ENCODE measurements at regions not wholly inside any gene's neighbourhood (a gene's known extent, or its start where the extent isn't known, plus 50 kb on each side); places are given as distances from the start of the nearest gene placed in this dataset.
"Not testable (repeated sequence)": the region's sequence is repeated elsewhere in the genome, so short reads cannot be mapped to it uniquely, and the experiment has no call there.

- no peak for DNase-seq (ENCODE audit: low read depth in 2 of 2)
These were observed 67.2 kb downstream of the BUB3 start for GRCh38 chr10:123221418-123221817.

GRCh38 chr10:123222832-123223231, 68.6 kb downstream of the BUB3 start:
- DNase-seq (ENCODE audit: low read depth in 2 of 2) = no peak

- no peak for DNase-seq (ENCODE audit: low read depth in 2 of 2)
These were observed 73.5 kb downstream of the BUB3 start for GRCh38 chr10:123227706-123228105.

- no peak for DNase-seq (ENCODE audit: low read depth in 2 of 2)
These were observed 75.9 kb downstream of the BUB3 start for GRCh38 chr10:123229927-123230630.

- not testable (repeated sequence) for DNase-seq (ENCODE audit: low read depth in 2 of 2)
These were observed 78.7 kb downstream of the BUB3 start for GRCh38 chr10:123232879-123233278.

GRCh38 chr10:123235014-123235413, 80.8 kb downstream of the BUB3 start:
- DNase-seq (ENCODE audit: low read depth in 2 of 2) = not testable (repeated sequence)

GRCh38 chr10:123236126-123236525, 81.9 kb downstream of the BUB3 start:
- DNase-seq (ENCODE audit: low read depth in 2 of 2) = no peak

- no peak for DNase-seq (ENCODE audit: low read depth in 2 of 2)
These were observed 86.0 kb downstream of the BUB3 start for GRCh38 chr10:123240250-123240649.

GRCh38 chr10:123240776-123241175, 86.6 kb downstream of the BUB3 start:
- DNase-seq (ENCODE audit: low read depth in 2 of 2) = no peak

GRCh38 chr10:123241391-123242141, 87.4 kb downstream of the BUB3 start:
- peak; percentile 8 to 12 for DNase-seq (ENCODE audit: low read depth in 2 of 2)

- DNase-seq (ENCODE audit: low read depth in 2 of 2) = no peak
These were observed 90.5 kb downstream of the BUB3 start for GRCh38 chr10:123244747-123245146.

GRCh38 chr10:123245264-123245663, 91.1 kb downstream of the BUB3 start:
- DNase-seq (ENCODE audit: low read depth in 2 of 2) = no peak

- DNase-seq (ENCODE audit: low read depth in 2 of 2) = no peak
These were observed 95.7 kb downstream of the BUB3 start for GRCh38 chr10:123249894-123250293.

GRCh38 chr10:123250640-123251039, 96.4 kb downstream of the BUB3 start:
- DNase-seq (ENCODE audit: low read depth in 2 of 2) = no peak

GRCh38 chr10:123252779-123253178, 98.6 kb downstream of the BUB3 start:
- no peak for DNase-seq (ENCODE audit: low read depth in 2 of 2)

- DNase-seq (ENCODE audit: low read depth in 2 of 2) = not testable (repeated sequence)
These were observed 100.1 kb downstream of the BUB3 start for GRCh38 chr10:123254343-123254742.

GRCh38 chr10:123257904-123258456, 103.8 kb downstream of the BUB3 start:
- DNase-seq (ENCODE audit: low read depth in 2 of 2) = no peak

- DNase-seq (ENCODE audit: low read depth in 2 of 2) = no peak
These were observed 104.9 kb downstream of the BUB3 start for GRCh38 chr10:123259081-123259480.

- DNase-seq (ENCODE audit: low read depth in 2 of 2) = no peak
These were observed 105.6 kb downstream of the BUB3 start for GRCh38 chr10:123259791-123260190.

GRCh38 chr10:123262456-123262855, 108.3 kb downstream of the BUB3 start:
- no peak for DNase-seq (ENCODE audit: low read depth in 2 of 2)

GRCh38 chr10:123266971-123267370, 112.8 kb downstream of the BUB3 start:
- DNase-seq (ENCODE audit: low read depth in 2 of 2) = no peak

GRCh38 chr10:123269017-123269552, 114.9 kb downstream of the BUB3 start:
- DNase-seq (ENCODE audit: low read depth in 2 of 2) = no peak

GRCh38 chr10:123269675-123270074, 115.5 kb downstream of the BUB3 start:
- DNase-seq (ENCODE audit: low read depth in 2 of 2) = no peak
